IMR-90 (cell line): ENCODE measurements at regions not wholly inside any gene's neighbourhood (a gene's known extent, or its start where the extent isn't known, plus 50 kb on each side); places are given as distances from the start of the nearest gene placed in this dataset.

Experiments
- ATAC-seq: fragments of 200-7000 bp; cut with Tn5 transposase; 2 replicates; pipeline ENCODE4 v1.9.1; 2020; ENCODE audit warnings: low read depth, mild to moderate bottlenecking, moderate library complexity
- BruUV-seq: library from RNA; stranded (reverse); fragments of 400-500 nt; replicated peaks from 2 replicates; lab custom pipeline; 2021; lab: Mats Ljungman, UMichigan
- CTCF ChIA-PET: fragments of 300-600 bp; formaldehyde crosslinking; extraction: SDS; loops from one replicate; lab custom pipeline; 2021; ENCODE audit warnings: antibody characterized with exemption; lab: Yijun Ruan, JAX
- POLR2A ChIA-PET: fragments of 300-600 bp; sonication (Branson Sonifier 250); formaldehyde crosslinking; loops from one replicate; lab custom pipeline; 2022; ENCODE audit warnings: antibody characterized with exemption; ENCODE audit not compliant: unreplicated experiment; lab: Charles Lee
- DNase-seq: peaks from one replicate; pipeline ENCODE4 v3.0.0; 2013
- H2AFZ ChIP-seq: replicated peaks from 2 replicates; pipeline ENCODE3; 2013; ENCODE audit warnings: low read length, mild to moderate bottlenecking; ENCODE audit not compliant: poor library complexity
- H2AK5ac ChIP-seq: 2 replicates; pipeline ENCODE4 v1.6.1; 2013; ENCODE audit warnings: low read depth, low read length, inconsistent platforms
- H2AK9ac ChIP-seq: replicated peaks from 2 replicates; pipeline ENCODE3; 2013; ENCODE audit warnings: mild to moderate bottlenecking, low read depth, low read length, moderate library complexity; ENCODE audit not compliant: poor library complexity
- H2BK120ac ChIP-seq: 2 replicates; pipeline ENCODE4 v1.6.1; 2013; ENCODE audit warnings: low read depth, low read length, inconsistent platforms
- H2BK15ac ChIP-seq: 3 replicates; pipeline ENCODE4 v1.6.1; 2013; ENCODE audit warnings: low read depth, low read length, inconsistent platforms
- H2BK20ac ChIP-seq: 2 replicates; pipeline ENCODE4 v1.6.1; 2013; ENCODE audit warnings: low read depth, mild to moderate bottlenecking, inconsistent platforms, low read length, moderate library complexity
- H2BK5ac ChIP-seq: 2 replicates; pipeline ENCODE4 v1.6.1; 2013; ENCODE audit warnings: mild to moderate bottlenecking, low read depth, low read length, inconsistent platforms; ENCODE audit not compliant: poor library complexity, severe bottlenecking
- H3K14ac ChIP-seq: replicated peaks from 2 replicates; pipeline ENCODE4 v1.6.1; 2013; ENCODE audit warnings: low read depth, low read length, inconsistent platforms
- H3K18ac ChIP-seq: 2 replicates; pipeline ENCODE4 v1.6.1; 2013; ENCODE audit warnings: low read depth, low read length, control low read depth
- H3K23ac ChIP-seq: 2 replicates; pipeline ENCODE4 v1.6.1; 2013; ENCODE audit warnings: low read depth, low read length, inconsistent platforms
- H3K27ac ChIP-seq: 2 replicates; pipeline ENCODE4 v1.5.1; 2013; ENCODE audit warnings: mild to moderate bottlenecking, control low read depth, low read length; ENCODE audit not compliant: insufficient read depth
- H3K27me3 ChIP-seq: 2 replicates; pipeline ENCODE4 v1.6.1; 2013; ENCODE audit warnings: low read length; ENCODE audit not compliant: control insufficient read depth, insufficient read depth
- H3K36me3 ChIP-seq: 2 replicates; pipeline ENCODE4 v1.6.1; 2013; ENCODE audit warnings: low read length, mixed read lengths; ENCODE audit not compliant: control insufficient read depth, insufficient read depth
- H3K4ac ChIP-seq: 2 replicates; pipeline ENCODE4 v1.6.1; 2013; ENCODE audit warnings: low read depth, low read length, inconsistent platforms
- H3K4me1 ChIP-seq: 2 replicates; pipeline ENCODE4 v1.6.1; 2013; ENCODE audit warnings: low read length, mixed read lengths; ENCODE audit not compliant: control insufficient read depth, insufficient read depth
- H3K4me2 ChIP-seq: 2 replicates; pipeline ENCODE4 v1.6.1; 2013; ENCODE audit warnings: low read depth, mild to moderate bottlenecking, control low read depth, low read length, moderate library complexity
- H3K4me3 ChIP-seq: 2 replicates; pipeline ENCODE4 v1.5.1; 2013; ENCODE audit warnings: low read depth, mild to moderate bottlenecking, control low read depth, low read length, moderate library complexity; ENCODE audit not compliant: insufficient read depth
- H3K56ac ChIP-seq: 2 replicates; pipeline ENCODE4 v1.6.1; 2013; ENCODE audit warnings: low read length, inconsistent platforms; ENCODE audit not compliant: insufficient read depth; ENCODE audit errors: extremely low read depth
- H3K79me1 ChIP-seq, 2 experiments: 2 replicates each; pipeline ENCODE4 v1.6.1; 2013; ENCODE audit warnings: low read length in 2 of 2, inconsistent platforms in 1 of 2, low read depth in 1 of 2
- H3K9ac ChIP-seq: 2 replicates; pipeline ENCODE4 v1.6.1; 2013; ENCODE audit warnings: low read depth, low read length, control low read depth
- H3K9me1 ChIP-seq: 2 replicates; pipeline ENCODE4 v1.6.1; 2013; ENCODE audit warnings: low read length, inconsistent platforms; ENCODE audit not compliant: insufficient read depth
- H3K9me3 ChIP-seq: 2 replicates; pipeline ENCODE4 v1.6.1; 2013; ENCODE audit warnings: low read length; ENCODE audit not compliant: control insufficient read depth, insufficient read depth
- H4K20me1 ChIP-seq: 2 replicates; pipeline ENCODE4 v1.6.1; 2013; ENCODE audit warnings: low read length, inconsistent platforms; ENCODE audit not compliant: insufficient read depth
- H4K5ac ChIP-seq: 2 replicates; pipeline ENCODE4 v1.6.1; 2013; ENCODE audit warnings: mild to moderate bottlenecking, low read depth, low read length, control low read depth
- H4K8ac ChIP-seq, 2 experiments: 2 replicates each; pipeline ENCODE4 v1.6.1; 2013; ENCODE audit warnings: low read depth in 2 of 2, low read length in 2 of 2, control low read depth in 1 of 2, inconsistent platforms in 1 of 2
- H4K91ac ChIP-seq: 2 replicates; pipeline ENCODE4 v1.6.1; 2013; ENCODE audit warnings: low read depth, low read length, inconsistent platforms; ENCODE audit not compliant: insufficient read depth
- BHLHE40 ChIP-seq: fragments of 150-350 bp; IDR thresholded peaks from 2 replicates; pipeline ENCODE4 v1.6.1; 2016; ENCODE audit warnings: mild to moderate bottlenecking, low read depth, low read length
- CEBPB ChIP-seq: IDR thresholded peaks from 2 replicates; pipeline ENCODE4 v1.6.1; 2012; ENCODE audit warnings: low read depth, low read length, improper control_type of control experiment
- CHD1 ChIP-seq: IDR thresholded peaks from 2 replicates; pipeline ENCODE4 v1.6.1; 2012; ENCODE audit warnings: low read depth, low read length, improper control_type of control experiment
- CTCF ChIP-seq: conservative IDR thresholded peaks from 2 replicates; pipeline ENCODE4 v1.5.1; 2012; ENCODE audit warnings: mild to moderate bottlenecking, low read depth, low read length, improper control_type of control experiment
- ELK1 ChIP-seq: fragments of 150-350 bp; IDR thresholded peaks from 2 replicates; pipeline ENCODE4 v1.6.1; 2016; ENCODE audit warnings: low read depth, mild to moderate bottlenecking, low read length, moderate library complexity, borderline replicate concordance
- FOS ChIP-seq: fragments of 150-350 bp; IDR thresholded peaks from 2 replicates; pipeline ENCODE4 v1.6.1; 2016; ENCODE audit warnings: low read depth, low read length
- MAFK ChIP-seq: IDR thresholded peaks from 2 replicates; pipeline ENCODE4 v1.6.1; 2012; ENCODE audit warnings: low read depth, low read length, improper control_type of control experiment
- MAZ ChIP-seq: IDR thresholded peaks from 2 replicates; pipeline ENCODE4 v1.6.1; 2012; ENCODE audit warnings: low read depth, mild to moderate bottlenecking, low read length, improper control_type of control experiment, moderate library complexity, borderline replicate concordance
- MXI1 ChIP-seq: IDR thresholded peaks from 2 replicates; pipeline ENCODE4 v1.6.1; 2012; ENCODE audit warnings: low read depth, mild to moderate bottlenecking, low read length, moderate library complexity, borderline replicate concordance
- NFE2L2 ChIP-seq: fragments of 150-350 bp; IDR thresholded peaks from 2 replicates; pipeline ENCODE4 v1.6.1; 2016; ENCODE audit warnings: low read depth, mild to moderate bottlenecking, low read length
- POLR2A ChIP-seq: IDR thresholded peaks from 2 replicates; pipeline ENCODE4 v1.6.1; 2012; ENCODE audit warnings: mild to moderate bottlenecking, low read depth, low read length
- RAD21 ChIP-seq: IDR thresholded peaks from 2 replicates; pipeline ENCODE4 v1.6.1; 2012; ENCODE audit warnings: low read length, improper control_type of control experiment
- RCOR1 ChIP-seq: IDR thresholded peaks from 2 replicates; pipeline ENCODE4 v1.6.1; 2012; ENCODE audit warnings: mild to moderate bottlenecking, low read length, improper control_type of control experiment; ENCODE audit not compliant: insufficient replicate concordance
- RFX5 ChIP-seq: IDR thresholded peaks from 2 replicates; pipeline ENCODE4 v1.8.0; 2012; ENCODE audit warnings: low read depth, mild to moderate bottlenecking, low read length, moderate library complexity
- SMC3 ChIP-seq: fragments of 150-350 bp; IDR thresholded peaks from 2 replicates; pipeline ENCODE4 v1.6.1; 2016; ENCODE audit warnings: low read depth, mild to moderate bottlenecking, antibody characterized with exemption, low read length, moderate library complexity
- USF2 ChIP-seq: fragments of 150-350 bp; IDR thresholded peaks from 2 replicates; pipeline ENCODE4 v1.6.1; 2017; ENCODE audit warnings: mild to moderate bottlenecking, antibody characterized with exemption, low read length, low read depth
- WGBS, 2 experiments: methylation state at CpG; one replicate each; pipeline versions ENCODE4 v1.1.5 to v1.1.7; 2013; ENCODE audit warnings: missing lambda C conversion rate in 2 of 2; ENCODE audit not compliant: insufficient read length in 1 of 2; ENCODE audit errors: extremely low coverage in 2 of 2; 5-methylcytosine and 5-hydroxymethylcytosine counted together
- dilution Hi-C: fragments of 300-500 bp; cut with HindIII; formaldehyde crosslinking; loops from one replicate; pipeline ENCODE4 v1.14.3; 2018; ENCODE audit warnings: low sequenced_read_pairs; ENCODE audit not compliant: unreplicated experiment
- in situ Hi-C: fragments of 300-500 bp; cut with MboI; formaldehyde crosslinking; loops from 3 replicates; pipeline ENCODE4 v1.14.3; 2019; ENCODE audit warnings: low sequenced_read_pairs, inconsistent platforms, mixed read lengths
- intact Hi-C: fragments of 100-400 bp; cut with micrococcal nuclease; formaldehyde crosslinking; loops from 2 replicates; pipeline ENCODE4 v1.10.0; 2022

- Histone ChIP-seq H4K20me1 (no peaks in the 10 kb centered on the region), H3K79me1 (no peaks in the 10 kb centered on the region), H3K56ac (no peak overlapping the region), H3K4me3 (no peak overlapping the region), H2BK120ac (no peak overlapping the region), H3K27ac (no peak overlapping the region), H3K4me2 (no peak overlapping the region), H2AK9ac (no peak overlapping the region), H3K4ac (no peak overlapping the region), H3K9ac (no peak overlapping the region), H3K23ac (no peak overlapping the region), H4K8ac (no peak overlapping the region), H2BK5ac (no peak overlapping the region), H3K18ac (no peak overlapping the region), H4K91ac (no peak overlapping the region), H4K5ac (no peak overlapping the region), H3K9me3 (no peaks in the 10 kb centered on the region), H3K27me3 (no peaks in the 10 kb centered on the region), H2AFZ (no peak overlapping the region), H3K4me1 (peaks cover 1% of the 10 kb centered on the region; the same call in 1 of the 2 replicates), H2BK15ac (no peak overlapping the region), H3K14ac (no peak overlapping the region), H3K36me3 (no peaks in the 10 kb centered on the region), H3K9me1 (no peaks in the 10 kb centered on the region), H2BK20ac (no peak overlapping the region), H2AK5ac (no peak overlapping the region)
- dilution Hi-C loops (no loop called here), in situ Hi-C loops (no loop called here), intact Hi-C loops (no loop called here)
- peak; percentile 14 for DNase-seq
- TF ChIP-seq SMC3 (no peak), MXI1 (no peak), RAD21 (no peak), FOS (no peak), RFX5 (no peak), POLR2A (no peak), RCOR1 (no peak), CHD1 (no peak), CEBPB (no peak), MAFK (no peak), ELK1 (no peak), NFE2L2 (no peak), CTCF (no peak), MAZ (no peak), USF2 (no peak), BHLHE40 (no peak)
- BruUV-seq: no TSS peak
- ATAC-seq: no peak
- ChIA-PET CTCF (interaction anchor here (0.5 kb wide), 1 partner anchor 628 kb away, joined by 3 read pairs; no protein-coding TSS in a partner anchor), POLR2A (no interaction called here)
- WGBS, 2 experiments: no CpG with 5 or more reads among the region's 5 CpGs
Measured at GRCh38 chr5:92401492-92401891, 1018.4 kb upstream of the ARRDC3 start.
